ENCODE measurements at regions not wholly inside any gene's neighbourhood (a gene's known extent, or its start where the extent isn't known, plus 50 kb on each side); places are given as distances from the start of the nearest gene placed in this dataset.

DNA sequence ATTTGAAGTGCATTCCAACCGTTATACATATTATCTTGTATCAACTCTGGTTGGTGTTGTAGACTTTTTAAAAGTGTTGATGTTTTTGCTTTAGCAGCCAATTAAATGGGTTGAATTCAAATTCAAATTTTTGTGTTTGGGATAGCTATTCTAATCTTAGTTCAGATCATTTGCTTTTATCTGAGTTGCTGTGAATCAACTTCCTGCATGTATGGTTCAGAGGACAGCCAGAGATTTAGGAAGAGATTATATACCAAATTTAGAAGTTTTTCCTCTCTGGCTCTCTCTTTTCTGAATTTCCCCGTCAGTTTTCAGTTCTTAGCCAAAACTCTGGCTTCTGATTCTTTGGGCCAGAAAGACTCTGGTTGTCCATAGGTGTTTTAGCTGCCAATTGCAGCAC lies 415.5 kb downstream of the NUF2 start:
- no peak for TF ChIP-seq TARDBP (IDR thresholded peaks at IDR 0.05)
- TF ChIP-seq HDGF (IDR thresholded peaks at IDR 0.05; ENCODE audit: borderline replicate concordance): no peak
- TF ChIP-seq ARNT (IDR thresholded peaks at IDR 0.05): no peak
